Esophagus muscularis mucosa (tissue), 4 donors: ENCODE measurements at regions not wholly inside any gene's neighbourhood (a gene's known extent, or its start where the extent isn't known, plus 50 kb on each side); places are given as distances from the start of the nearest gene placed in this dataset.

ENCODE experiments used
- EP300 ChIP-seq: sonication (generic); formaldehyde crosslinking; IDR thresholded peaks from one replicate; pipeline ENCODE4 v1.6.1; 2017; ENCODE audit warnings: antibody characterized with exemption
- POLR2A ChIP-seq: fragments of 450-650 bp; IDR thresholded peaks from one replicate; pipeline ENCODE4 v1.6.1; 2017; ENCODE audit warnings: antibody characterized with exemption, moderate library complexity, mild to moderate bottlenecking, low read depth
- POLR2AphosphoS5 ChIP-seq, 2 donors: sonication (generic); formaldehyde crosslinking; IDR thresholded peaks; one replicate each; pipeline ENCODE4 v1.6.1; 2017; ENCODE audit warnings: antibody characterized with exemption in 2 of 2
- TF ChIP-seq, protein P1 (sequence below), 3 experiments: fragments of 200-600 bp in 2 of 3; fragments of 450-650 bp in 1 of 3; sonication (generic) in 2 of 3; IDR thresholded peaks; one replicate each; pipeline ENCODE4 v1.5.1; 2017 to 2019; ENCODE audit warnings: antibody characterized with exemption in 3 of 3, mild to moderate bottlenecking in 2 of 3, moderate library complexity in 1 of 3

DNA sequence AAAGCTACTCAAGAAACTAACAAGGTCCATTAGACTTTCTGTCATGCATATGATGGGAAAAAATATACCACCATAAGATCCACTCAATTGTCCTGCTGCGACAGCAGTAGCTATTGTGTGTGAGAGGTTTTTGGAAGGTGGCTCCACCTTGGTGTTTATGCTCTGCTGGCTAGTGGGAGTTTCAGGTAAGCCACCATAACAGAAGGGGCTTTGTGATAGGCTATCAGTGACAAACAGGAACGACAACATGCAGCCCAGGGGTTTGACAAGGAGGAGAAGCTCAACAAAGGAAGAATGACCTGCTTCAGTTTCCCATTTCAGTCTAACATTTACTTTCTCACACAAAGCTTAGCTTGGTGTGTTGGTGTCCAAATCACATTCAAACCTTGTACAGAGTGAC lies 182.6 kb downstream of the ATOH1 start:
- TF ChIP-seq, protein P1, sequence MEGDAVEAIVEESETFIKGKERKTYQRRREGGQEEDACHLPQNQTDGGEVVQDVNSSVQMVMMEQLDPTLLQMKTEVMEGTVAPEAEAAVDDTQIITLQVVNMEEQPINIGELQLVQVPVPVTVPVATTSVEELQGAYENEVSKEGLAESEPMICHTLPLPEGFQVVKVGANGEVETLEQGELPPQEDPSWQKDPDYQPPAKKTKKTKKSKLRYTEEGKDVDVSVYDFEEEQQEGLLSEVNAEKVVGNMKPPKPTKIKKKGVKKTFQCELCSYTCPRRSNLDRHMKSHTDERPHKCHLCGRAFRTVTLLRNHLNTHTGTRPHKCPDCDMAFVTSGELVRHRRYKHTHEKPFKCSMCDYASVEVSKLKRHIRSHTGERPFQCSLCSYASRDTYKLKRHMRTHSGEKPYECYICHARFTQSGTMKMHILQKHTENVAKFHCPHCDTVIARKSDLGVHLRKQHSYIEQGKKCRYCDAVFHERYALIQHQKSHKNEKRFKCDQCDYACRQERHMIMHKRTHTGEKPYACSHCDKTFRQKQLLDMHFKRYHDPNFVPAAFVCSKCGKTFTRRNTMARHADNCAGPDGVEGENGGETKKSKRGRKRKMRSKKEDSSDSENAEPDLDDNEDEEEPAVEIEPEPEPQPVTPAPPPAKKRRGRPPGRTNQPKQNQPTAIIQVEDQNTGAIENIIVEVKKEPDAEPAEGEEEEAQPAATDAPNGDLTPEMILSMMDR (IDR thresholded peaks at IDR 0.05), result no peak
- TF ChIP-seq EP300, result no peak
- TF ChIP-seq POLR2AphosphoS5 (IDR thresholded peaks at IDR 0.05), result no peak
- no peak for TF ChIP-seq POLR2A
